HG02938 (cell line): ENCODE measurements at regions not wholly inside any gene's neighbourhood (a gene's known extent, or its start where the extent isn't known, plus 50 kb on each side); places are given as distances from the start of the nearest gene placed in this dataset.
"Not testable (repeated sequence)": the region's sequence is repeated elsewhere in the genome, so short reads cannot be mapped to it uniquely, and the experiment has no call there.

Source experiments
- ATAC-seq: cut with Tn5 transposase; IDR thresholded peaks from one replicate; pipeline ENCODE4 v1.9.1; 2021; ENCODE audit warnings: mild to moderate bottlenecking, moderate library complexity; ENCODE audit not compliant: unreplicated experiment

DNA sequence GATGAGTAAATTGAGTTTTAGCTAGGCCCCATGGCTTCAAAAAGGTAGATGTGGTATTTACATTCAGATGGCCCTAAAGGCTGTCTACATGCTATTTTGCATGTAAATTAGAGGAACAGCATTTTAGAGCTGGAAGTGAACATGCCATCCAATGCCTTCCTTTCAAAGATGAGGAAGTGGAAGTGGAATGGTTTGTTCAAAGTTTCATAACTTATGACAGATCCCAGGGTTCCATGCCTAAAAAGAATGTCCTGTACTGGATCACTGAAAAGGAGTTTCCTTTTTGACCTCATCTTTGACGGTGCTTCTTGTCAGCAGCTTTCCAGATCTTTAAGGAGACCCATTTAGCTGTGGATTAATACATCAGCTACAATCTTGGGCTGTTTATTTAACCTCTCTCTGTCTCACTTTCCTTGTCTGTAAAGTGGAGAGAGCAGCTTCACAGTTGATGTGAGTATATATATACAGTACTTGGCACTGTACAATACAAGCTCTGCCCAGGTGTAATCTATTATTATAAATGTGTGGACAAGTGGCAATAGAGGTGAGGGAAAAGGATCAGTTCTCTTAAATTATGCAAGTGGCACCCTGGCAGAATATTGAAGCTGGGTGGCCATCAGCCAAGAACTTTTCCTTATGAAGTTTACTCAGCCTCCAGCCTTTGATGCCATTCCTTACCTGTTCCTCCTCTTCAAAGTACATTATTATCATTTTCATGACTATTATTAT lies 68.7 kb upstream of the GOLGA8B start:
- no peak for ATAC-seq

DNA sequence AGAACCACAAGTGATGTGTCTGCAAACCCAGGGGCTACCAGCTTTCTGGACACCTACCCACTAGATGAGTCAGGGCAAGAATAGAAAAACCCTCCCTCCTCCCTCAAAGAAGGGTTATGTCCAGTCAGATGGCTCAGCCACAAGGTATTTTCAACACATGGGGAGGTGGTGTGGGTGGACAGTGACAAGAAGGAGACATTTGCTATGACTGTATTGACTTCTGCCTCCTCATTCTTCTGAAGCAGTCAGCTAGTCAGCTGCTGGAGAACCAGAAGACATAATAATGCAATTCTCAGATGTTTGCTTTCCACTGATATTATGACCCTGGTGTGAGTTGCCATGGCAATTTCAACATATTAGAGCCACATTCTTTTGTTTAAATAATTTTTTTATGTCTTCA lies 66.7 kb upstream of the GOLGA8B start:
- peak; percentile 70 for ATAC-seq

DNA sequence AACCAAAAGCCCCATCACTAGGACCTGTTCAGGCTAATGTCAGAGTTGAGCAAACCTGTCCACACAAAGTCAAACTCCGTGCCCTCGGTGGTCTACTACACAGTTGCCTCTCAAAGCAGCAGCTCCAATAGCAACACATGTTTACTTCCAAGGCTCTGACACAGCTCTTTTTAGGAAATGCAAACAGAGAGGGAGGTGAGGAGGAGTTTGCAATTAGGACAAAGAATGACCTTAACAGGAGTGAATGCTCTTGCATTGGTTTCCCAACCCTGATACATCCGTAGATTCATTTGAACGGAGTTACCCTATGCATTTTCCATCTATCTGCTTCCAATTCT lies 64.8 kb upstream of the GOLGA8B start:
- no peak for ATAC-seq

DNA sequence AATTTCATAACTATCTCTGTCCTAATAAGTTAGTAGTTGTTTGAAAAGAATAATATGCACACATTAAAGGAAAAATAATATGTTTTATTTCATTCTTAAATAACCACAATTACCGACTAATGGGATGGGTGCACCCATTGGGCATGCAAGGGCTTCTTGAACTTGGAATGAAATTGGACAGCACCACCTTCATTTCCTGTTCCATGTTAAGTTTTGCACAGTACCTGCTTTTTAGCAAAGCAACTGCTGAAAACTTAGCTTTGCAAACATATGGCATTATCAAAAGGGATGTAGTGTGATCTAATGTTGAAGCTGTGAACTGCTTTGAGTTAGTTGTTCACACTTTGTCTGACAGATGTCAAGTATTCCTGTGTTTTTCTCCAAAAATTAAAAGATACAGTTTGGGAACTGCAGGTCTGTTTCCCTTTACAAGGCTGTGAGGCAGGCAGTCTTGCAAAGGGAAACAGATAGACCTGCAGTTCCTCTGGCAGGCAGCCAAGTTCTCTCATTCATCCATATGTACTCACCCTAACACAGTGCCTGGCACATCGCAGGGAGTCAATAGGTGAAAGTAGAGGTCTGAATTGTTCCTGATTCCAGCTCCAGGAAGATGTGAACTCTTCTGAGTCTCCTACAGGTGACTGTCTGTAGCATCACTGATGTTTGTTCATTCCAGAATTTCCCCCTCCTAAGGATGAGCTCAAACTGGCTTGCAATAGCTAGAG lies 64.3 kb upstream of the GOLGA8B start:
- no peak for ATAC-seq

DNA sequence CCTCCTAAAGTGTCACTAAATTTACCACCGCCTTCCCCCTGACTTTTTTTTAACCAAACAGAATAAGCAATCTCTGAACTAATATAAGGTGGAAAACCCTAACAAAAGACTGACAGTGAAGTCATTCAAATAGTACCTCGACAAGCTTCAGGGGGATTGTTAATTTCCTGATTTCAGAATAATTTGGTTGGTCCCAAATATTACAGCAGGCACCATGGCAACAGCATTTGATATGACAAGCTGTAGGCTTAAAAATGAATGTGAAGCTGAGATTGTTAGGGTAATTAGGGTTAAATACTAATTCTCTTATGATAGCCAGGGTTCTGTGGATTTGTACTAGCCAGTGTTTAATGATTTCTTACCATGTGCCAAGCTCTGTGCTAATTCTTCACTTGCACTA lies 63.5 kb upstream of the GOLGA8B start:
- no peak for ATAC-seq

DNA sequence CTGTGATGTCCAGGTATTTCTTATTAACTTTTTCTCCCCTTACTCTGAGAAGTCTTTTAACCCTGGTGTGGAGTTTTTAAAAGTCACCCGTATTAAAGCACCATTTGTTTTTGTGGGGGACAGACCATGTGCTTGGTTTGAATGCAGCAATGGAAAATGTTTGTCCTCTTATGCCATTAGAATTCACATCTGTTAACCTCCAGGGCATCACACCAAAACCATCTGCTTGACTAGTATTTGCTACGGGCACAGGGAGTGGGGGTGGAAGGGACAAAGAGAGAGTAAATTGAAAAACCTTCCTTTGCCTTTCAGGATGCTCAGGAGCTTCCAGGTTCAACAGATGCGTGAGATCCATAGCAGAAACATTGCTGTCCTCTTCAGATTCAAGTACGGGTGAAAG lies 61.4 kb upstream of the GOLGA8B start:
- ATAC-seq: no peak

DNA sequence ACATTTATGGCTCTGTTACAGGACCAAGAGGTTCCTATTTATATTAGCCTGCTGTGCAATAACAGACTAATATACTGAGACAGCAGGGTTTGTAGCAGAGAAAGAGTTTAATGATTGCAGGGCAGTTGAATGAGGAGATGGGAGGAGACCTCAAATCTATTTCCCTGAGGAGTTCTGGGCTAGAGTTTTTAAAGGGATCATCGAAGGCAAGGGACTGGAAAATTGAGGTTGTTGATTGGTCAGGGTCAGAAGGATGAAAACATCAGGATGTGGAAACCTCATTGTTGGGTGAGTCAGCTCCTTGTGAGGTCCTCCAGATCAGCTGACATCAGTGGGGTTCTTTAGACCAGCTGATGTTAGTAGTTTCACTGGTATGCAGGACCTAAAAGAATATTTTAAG lies 60.6 kb upstream of the GOLGA8B start:
- ATAC-seq: no peak

DNA sequence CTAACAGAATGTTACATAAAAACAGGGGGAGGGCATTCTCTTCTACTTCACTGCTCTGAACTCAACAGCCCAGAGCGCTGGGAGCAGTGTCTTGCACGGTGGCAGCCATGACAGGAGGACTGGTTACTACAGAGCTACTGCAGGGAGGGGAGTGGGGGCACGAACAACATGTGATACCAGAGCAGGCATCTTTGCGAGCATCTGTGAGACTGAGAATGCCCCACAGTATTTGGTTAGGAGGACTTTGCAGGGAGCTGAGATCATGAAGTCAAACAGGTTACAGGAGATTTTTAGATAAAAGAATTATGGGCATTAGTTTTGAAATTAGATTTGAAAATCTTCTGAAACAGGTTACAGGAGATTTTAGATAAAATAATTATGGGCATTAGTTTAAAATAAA lies 58.8 kb upstream of the GOLGA8B start:
- ATAC-seq: no peak

DNA sequence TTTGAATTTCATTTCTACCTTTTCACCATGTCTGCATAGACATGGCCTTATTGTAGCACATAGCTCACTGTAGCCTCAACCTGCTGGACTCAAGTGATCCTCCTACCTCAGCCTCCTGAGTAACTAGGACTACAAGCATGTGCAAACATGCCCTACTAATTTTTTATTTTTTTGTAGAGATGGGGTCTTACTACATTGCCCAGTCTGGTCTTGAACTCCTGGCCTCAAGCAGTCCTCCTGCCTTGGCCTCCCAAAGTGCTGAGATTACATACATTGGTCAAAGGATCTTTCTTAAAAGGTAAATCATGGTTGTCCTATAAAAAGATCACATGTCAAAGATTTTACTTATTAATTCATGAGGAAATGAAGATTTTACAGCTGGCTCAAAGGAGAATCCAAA lies 57.2 kb upstream of the GOLGA8B start:
- no peak for ATAC-seq

DNA sequence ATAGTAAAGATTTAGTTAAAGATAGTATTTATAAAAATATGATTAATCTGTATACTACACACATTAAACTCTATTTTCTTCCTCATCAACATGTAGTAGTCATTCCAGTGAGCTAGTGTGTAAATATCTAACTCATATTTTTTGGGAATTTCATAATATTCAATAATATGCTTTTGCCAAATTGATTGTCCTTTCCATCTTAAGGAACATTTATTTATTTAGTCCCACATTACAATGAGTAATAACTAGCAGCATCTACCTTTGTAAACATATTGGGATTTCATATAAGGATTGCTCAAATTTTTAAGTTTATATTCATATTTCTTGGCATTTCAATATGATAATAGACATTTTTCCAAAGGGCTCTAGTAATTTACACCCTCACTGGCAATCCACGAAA lies 53.9 kb upstream of the GOLGA8B start:
- ATAC-seq: no peak

DNA sequence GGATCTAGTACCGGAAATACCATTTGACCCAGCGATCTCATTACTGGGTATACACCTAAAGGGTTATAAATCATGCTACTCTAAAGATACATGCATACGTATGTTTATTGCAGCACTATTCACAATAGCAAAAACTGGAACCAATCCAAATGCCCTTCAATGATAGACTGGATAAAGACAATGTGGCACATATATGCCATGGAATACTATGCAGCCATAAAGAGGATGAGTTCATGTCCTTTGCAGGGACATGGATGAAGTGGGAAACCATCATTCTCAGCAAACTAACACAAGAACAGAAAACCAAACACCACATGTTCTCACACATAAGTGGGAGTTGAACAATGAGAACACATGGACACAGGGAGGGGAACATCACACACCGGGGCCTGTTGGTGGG lies 50.2 kb upstream of the GOLGA8B start:
- not testable (repeated sequence) for ATAC-seq
